DMS153 treated with DMSO at 0.1 percent for 48 hours (cell line): ENCODE measurements at regions not wholly inside any gene's neighbourhood (a gene's known extent, or its start where the extent isn't known, plus 50 kb on each side); places are given as distances from the start of the nearest gene placed in this dataset.
"Not testable (repeated sequence)": the region's sequence is repeated elsewhere in the genome, so short reads cannot be mapped to it uniquely, and the experiment has no call there.

ENCODE experiments used
- DNase-seq: peaks from one replicate; lab custom pipeline; 2025; ENCODE audit not compliant: unreplicated experiment; lab: John Stamatoyannopoulos, UW

DNA sequence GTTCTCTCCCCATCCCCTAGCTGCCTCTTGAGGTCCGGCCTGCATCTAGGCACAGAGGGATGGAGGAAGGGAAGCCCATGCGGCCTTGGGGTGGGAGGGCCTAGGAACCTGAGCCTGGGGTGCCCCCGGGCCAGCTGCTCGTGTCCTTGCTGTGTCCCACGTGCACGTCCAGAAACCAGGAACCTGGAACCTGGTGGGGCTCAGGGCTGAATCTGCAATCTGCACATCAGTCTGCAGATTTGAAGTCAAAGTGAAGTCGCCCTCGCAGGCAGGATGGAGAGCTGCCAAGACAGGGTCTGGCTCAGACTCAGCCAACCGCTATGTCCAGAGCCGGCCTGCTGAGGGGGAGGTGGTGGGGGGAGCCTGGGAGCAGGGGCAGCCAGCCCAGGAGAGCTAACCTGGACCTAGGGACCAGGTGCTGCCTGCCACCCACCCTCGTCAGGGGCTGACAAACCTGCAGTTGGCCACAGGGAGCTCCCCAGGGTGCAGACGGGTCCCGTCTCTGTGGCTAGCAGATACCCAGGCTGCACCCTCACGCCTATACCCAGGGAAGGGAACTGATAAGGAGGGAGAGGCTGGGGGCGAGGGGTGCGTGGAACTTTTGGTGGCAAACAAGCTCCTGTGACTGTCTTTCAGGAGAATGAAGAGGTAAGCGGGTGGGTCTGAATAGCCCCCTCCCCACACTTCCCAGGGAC, 103.5 kb upstream of the SIMC1 start:
- DNase-seq = no peak

DNA sequence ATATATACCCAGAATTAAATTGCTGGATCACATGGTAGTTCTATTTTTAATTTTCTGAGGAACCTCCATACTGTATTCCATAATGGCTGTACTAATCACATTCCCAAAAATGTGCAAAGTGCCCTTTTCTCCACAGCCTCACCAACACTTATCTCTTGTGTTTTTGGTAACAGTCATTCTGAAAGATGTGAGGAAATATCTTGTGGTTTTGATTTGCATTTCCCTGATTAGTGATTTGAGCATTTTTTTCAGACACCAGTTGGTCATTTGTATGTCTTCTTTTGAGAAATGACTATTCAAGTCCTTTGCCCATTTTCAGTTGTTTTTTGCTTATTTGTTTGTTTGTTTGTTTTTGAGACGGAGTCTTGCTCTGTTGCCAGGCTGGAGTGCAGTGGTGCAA, 98.1 kb upstream of the SIMC1 start:
- DNase-seq = not testable (repeated sequence)

DNA sequence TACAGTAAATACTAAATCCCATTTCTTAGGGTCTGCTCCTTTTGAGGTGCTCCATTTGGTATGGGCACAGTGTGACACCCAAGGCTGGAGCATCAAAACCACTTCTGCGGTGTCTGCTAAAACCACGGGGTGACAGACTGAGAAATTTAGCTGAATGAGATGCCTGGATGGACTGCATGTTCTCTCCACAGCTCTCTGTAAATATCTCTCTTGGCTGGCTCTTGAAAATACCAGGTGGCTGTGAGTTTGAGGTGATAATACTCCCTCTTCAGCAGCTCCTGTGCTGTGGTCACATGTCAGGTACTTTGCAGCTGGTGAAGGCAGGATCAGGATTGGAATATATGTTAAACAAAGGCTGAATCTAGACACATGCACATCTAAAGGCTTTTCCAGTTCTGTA, 93.7 kb upstream of the SIMC1 start:
- no peak for DNase-seq

- DNase-seq = not testable (repeated sequence)
These were observed 88.3 kb upstream of the SIMC1 start for GRCh38 chr5:176149948-176150347.

DNA sequence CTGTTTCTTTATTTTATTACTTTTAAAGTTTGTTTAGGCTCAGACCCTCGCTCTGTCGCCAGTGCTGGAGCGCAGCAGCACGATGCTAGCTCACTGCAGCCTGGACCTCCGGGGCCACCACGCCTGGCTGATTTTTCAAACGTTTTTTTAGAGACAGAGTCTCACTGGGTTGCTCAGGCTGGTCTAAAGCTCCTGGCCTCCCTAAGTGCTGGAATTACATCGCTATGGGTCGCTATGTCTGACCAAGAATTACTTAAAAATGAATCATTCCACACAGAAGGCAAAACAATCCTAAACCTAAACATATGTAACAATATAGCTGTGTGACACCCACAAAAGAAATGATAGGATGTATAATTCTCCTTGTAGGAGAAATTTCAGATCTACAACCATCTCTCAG, 86.9 kb upstream of the SIMC1 start:
- no peak for DNase-seq

- DNase-seq = no peak
These were observed 85.9 kb upstream of the SIMC1 start for GRCh38 chr5:176152191-176152929.

DNA sequence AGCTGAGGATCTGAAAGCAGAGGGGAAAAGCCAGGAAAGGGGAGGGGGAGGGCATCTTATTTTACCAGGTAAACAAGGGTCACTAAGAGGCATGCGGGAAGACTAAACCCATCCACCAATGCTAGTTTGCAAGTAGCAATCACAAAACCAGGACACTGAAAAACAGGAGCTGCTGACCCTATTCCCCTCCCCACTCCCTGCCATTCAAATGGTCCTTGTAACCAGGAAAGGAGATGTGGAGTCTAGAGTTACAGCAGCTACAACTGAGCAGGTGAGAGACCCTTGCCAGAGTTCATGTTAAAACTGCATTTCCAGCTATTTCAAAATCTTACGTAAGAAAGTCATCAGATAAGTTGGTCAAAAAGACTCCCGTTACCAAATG, 85.3 kb upstream of the SIMC1 start:
- DNase-seq = no peak

GRCh38 chr5:176153741-176154140, 84.5 kb upstream of the SIMC1 start:
- DNase-seq = no peak

GRCh38 chr5:176154821-176155220, 83.4 kb upstream of the SIMC1 start:
- DNase-seq = no peak

DNA sequence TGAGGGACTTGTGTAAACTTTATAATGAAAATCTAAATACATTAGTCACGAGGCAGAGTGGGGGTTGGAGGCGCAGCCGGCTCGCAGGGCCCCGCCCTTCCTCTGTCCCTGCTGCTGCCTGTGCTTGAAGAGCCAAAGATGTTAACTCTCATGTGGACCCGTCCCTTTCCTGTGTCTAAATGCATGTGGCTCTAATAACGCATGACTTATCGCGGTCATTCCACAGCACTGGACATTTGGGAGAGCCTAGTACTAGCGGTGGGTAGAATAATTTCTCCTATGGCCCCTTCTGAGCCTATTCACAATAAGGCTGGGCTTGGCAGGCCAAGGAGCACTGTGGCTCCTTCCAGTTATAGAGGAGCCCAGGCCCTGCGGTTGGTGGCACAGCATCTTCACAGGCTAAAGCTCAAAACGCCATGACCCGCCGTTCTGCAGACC, 82.3 kb upstream of the SIMC1 start:
- DNase-seq = no peak

- DNase-seq = no peak
These were observed 80.6 kb upstream of the SIMC1 start for GRCh38 chr5:176157656-176158055.

DNA sequence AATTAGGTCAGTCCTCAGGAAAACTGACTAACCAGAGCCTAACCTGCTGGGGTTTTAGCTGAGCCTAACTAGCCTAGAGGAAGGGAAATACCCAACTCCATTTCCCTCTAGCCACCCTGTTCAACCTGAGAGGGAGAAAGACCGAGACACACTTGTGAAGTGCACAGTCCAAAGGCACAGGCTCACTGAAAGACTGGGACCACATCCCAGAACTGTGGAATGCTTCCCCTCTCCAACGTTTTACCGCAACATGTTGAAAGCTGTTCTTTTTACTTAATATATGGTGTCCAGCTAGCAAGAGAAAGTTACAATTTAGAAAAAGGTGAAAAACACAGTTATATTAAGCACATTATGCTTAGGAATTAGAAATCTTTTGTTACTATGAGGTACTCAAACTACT, 76.8 kb upstream of the SIMC1 start:
- no peak for DNase-seq

GRCh38 chr5:176162198-176162597, 76.0 kb upstream of the SIMC1 start:
- no peak for DNase-seq

DNA sequence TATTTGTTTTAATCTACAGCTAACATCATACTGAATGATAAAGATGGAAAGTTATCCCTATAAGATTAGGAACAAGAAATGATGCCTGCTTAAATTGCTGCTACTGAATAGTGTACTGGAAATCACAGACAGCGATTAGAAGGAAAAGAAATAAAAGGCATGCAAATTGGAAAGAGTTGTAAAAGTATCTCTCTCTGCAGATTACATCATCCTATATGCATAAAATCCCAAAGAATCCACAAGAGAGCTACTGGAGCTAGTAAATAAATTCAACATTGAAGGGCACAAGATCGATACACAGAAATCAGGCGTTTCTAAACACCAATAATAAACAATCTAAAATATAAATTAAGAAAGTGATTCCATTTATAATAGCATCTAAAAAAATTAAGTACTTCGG, 75.3 kb upstream of the SIMC1 start:
- DNase-seq = no peak

- DNase-seq = no peak
These were observed 71.8 kb upstream of the SIMC1 start for GRCh38 chr5:176166427-176166826.

DNA sequence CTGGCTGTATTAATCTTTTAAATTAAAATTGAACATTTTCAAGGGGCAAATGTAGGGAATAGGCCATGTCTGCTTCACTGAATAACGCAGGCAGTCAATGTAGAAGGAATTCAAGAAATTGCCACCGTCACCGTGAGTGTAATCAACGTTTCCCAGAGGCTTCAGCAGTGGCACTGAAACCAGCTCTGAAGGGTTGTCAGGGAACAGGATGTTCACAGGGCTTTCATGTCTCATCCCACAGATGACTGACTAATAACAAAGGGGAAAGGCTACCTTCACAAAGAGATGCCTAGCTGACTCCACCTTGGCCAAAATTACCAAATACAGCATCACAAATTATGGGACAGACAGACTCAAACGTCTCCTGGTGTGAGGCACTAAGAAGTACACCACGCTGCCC, 70.4 kb upstream of the SIMC1 start:
- DNase-seq = no peak

DNA sequence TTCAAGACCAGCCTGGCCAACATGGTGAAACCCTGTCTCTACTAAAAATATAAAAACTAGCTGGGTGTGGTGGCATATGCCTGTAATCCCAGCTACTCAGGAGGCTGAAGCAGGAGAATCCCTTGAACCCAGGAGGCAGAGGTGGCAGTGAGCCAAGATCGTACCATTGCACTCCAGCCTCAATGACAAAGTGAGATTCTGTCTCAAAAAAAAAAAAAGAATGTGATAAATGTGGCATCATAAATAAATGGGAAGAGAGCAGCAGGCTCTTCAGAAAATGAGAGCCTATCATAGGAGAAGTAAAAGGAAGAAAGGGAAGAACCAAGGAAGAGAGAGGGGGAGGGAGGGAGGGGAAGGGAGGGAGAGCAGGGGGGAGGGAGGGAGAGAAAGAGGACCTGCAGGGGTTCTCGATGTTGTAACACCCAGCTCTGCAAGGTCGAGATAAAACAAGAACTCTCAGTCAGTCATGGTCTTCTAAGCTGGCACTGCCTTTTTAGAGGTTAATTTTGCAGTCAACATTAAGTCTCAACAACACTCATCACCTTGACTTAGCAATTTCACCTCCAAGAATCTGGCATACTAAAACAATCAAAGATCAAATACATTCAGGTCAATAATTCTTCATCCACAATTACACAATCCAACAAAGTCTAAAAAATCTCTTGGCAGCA, 68.7 kb upstream of the SIMC1 start:
- no peak for DNase-seq

GRCh38 chr5:176170084-176170483, 68.1 kb upstream of the SIMC1 start:
- DNase-seq = no peak

DNA sequence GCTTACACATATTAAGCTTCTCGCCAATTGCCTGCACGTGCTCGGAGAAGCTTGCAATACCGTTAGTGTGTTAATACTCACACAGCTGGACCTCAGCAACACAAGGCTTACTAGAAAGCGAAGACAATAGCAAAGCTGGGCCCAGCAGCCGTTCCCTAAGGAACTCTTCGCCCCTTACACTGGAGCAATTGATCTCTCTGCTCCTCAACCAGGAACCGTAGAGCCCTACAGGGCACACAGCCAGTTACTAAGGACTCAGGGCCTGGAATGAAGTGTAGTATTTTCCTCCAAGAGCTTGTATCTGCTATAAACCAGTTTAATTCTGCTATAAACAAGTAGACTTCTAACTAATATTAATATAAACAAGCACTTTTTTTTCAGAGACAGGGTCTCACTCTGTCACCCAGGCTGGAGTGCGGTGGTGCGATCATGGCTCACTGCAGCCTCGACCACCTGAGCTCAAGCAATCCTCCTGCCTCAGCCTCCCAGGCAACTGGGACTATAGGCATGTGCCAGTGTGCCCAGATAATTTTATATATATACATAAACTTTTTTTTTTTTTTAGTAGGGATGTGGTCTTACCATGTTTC, 67.0 kb upstream of the SIMC1 start:
- DNase-seq = no peak

DNA sequence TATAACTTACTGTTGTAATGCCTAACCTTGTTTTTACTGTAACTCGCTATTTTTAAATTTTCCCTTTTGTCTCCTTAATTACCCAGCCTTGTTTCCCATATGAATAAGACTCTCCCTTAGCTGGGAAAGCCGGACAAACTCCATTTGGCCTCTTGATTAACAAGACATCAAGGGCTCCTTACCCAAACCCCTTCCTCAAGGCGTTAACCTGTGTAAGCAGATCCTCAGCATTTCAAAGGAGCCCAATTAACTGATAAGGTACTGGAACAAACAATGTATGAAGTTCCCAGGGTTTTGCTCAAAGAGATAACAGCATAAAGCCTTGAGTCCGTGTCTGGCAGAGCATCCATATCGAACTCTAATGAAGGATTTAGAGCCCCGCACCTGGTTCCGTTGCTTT, 66.0 kb upstream of the SIMC1 start:
- no peak for DNase-seq

DNA sequence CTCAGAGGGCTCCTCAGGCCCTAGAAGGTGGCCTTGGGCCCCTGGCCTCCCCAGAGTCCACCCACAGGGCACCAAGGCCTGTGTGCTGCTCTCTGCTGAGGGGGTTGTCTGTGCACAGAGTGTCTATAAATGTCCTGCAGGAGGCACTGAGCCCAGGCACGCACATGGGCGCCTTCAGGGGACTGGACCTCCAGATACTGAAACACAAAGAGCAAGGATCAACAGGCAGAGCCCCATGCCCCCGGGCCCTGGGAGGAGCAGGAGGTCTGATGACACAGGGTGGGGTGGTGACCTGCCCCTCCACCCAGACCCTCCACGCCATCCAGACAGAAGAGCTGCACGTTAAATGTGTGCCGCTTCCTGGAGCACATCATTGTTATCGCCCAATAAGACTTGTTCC, 64.6 kb upstream of the SIMC1 start:
- no peak for DNase-seq
